GM12878 (cell line): ENCODE measurements at regions not wholly inside any gene's neighbourhood (a gene's known extent, or its start where the extent isn't known, plus 50 kb on each side); places are given as distances from the start of the nearest gene placed in this dataset.

Experiments used
- EED ChIP-seq: sonication (generic); IDR thresholded peaks from 2 replicates; pipeline ENCODE4 v1.6.1; 2016; ENCODE audit warnings: antibody characterized with exemption, low read depth
- IKZF1 ChIP-seq: fragments of 450-650 bp; conservative IDR thresholded peaks from 2 replicates; pipeline ENCODE4 v1.6.1; 2017; ENCODE audit warnings: antibody characterized with exemption, mild to moderate bottlenecking
- MEF2A ChIP-seq: IDR thresholded peaks from 2 replicates; pipeline ENCODE4 v1.6.1; 2011; ENCODE audit warnings: low read depth, mild to moderate bottlenecking, low read length, moderate library complexity; ENCODE audit not compliant: insufficient read depth
- SMARCA5 ChIP-seq: fragments of 450-650 bp; IDR thresholded peaks from 2 replicates; pipeline ENCODE4 v1.6.1; 2017; ENCODE audit warnings: mild to moderate bottlenecking
- STAT3 ChIP-seq: IDR thresholded peaks from 2 replicates; pipeline ENCODE4 v1.6.1; 2011; ENCODE audit warnings: low read depth, low read length, improper control_type of control experiment
- USF1 ChIP-seq: IDR thresholded peaks from 2 replicates; pipeline ENCODE4 v1.6.1; 2011; ENCODE audit warnings: borderline replicate concordance, low read depth, mild to moderate bottlenecking, moderate library complexity, mixed read lengths, low read length; ENCODE audit not compliant: insufficient read depth; ENCODE audit errors: extremely low read length
- ZNF592 ChIP-seq: fragments of 450-650 bp; IDR thresholded peaks from 2 replicates; pipeline ENCODE4 v1.6.1; 2017; ENCODE audit warnings: mild to moderate bottlenecking, moderate library complexity
- ZSCAN29 ChIP-seq: fragments of 450-650 bp; IDR thresholded peaks from 2 replicates; pipeline ENCODE4 v1.6.1; 2017; ENCODE audit warnings: mild to moderate bottlenecking, moderate library complexity
- TF ChIP-seq, protein P1 (sequence below): fragments of 450-650 bp; formaldehyde crosslinking; IDR thresholded peaks from 2 replicates; pipeline ENCODE4 v1.5.0; 2022; ENCODE audit warnings: mild to moderate bottlenecking, missing genetic modification characterization

DNA sequence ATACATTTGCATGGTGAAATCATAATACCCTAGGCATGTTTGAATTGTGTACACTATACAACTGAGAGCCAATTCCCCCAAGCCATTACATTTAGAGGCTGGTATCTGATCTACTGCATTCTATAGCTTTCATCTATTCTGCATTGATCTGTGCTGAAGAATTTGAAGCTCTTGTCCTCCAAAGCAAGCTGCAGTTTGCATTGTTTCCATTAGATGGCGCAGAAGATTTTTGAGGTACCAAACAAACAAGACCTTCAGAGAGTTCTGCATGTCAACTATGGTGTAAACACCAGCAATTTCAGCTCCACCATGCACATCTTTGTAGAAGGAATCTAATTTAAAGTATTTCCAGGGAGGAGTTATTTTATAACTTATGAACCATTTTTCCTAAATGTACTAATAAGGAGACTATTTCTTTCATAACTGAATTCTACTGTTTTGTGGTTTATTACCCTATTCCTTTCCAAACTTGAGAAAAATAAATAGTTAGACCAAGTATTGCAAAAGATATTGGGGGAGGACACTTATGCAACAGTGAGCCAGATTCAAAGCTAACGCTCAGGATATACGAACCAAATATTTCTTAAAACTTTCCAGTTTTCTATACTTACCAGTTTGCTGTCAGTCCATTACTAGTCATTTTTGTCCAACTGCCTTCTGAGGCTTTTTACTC, 761.8 kb upstream of the ACVR2A start (continued):
- TF ChIP-seq ZSCAN29 (no peak), IKZF1 (no peak), USF1 (no peak), EED (no peak), SMARCA5 (0 out of 2 replicates have a peak, but pooled peaks have one; percentile 26), MEF2A (0 out of 2 replicates have a peak, but pooled peaks have one; percentile 33), STAT3 (no peak), ZNF592 (0 out of 2 replicates have a peak, but pooled peaks have one; percentile 27)
- TF ChIP-seq, protein P1, sequence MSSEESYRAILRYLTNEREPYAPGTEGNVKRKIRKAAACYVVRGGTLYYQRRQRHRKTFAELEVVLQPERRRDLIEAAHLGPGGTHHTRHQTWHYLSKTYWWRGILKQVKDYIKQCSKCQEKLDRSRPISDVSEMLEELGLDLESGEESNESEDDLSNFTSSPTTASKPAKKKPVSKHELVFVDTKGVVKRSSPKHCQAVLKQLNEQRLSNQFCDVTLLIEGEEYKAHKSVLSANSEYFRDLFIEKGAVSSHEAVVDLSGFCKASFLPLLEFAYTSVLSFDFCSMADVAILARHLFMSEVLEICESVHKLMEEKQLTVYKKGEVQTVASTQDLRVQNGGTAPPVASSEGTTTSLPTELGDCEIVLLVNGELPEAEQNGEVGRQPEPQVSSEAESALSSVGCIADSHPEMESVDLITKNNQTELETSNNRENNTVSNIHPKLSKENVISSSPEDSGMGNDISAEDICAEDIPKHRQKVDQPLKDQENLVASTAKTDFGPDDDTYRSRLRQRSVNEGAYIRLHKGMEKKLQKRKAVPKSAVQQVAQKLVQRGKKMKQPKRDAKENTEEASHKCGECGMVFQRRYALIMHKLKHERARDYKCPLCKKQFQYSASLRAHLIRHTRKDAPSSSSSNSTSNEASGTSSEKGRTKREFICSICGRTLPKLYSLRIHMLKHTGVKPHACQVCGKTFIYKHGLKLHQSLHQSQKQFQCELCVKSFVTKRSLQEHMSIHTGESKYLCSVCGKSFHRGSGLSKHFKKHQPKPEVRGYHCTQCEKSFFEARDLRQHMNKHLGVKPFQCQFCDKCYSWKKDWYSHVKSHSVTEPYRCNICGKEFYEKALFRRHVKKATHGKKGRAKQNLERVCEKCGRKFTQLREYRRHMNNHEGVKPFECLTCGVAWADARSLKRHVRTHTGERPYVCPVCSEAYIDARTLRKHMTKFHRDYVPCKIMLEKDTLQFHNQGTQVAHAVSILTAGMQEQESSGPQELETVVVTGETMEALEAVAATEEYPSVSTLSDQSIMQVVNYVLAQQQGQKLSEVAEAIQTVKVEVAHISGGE (CRISPR knock-in tag) = no peak
- TF ChIP-seq, all 136 proteins: peak for 11
